H1 (cell line): ENCODE measurements at regions not wholly inside any gene's neighbourhood (a gene's known extent, or its start where the extent isn't known, plus 50 kb on each side); places are given as distances from the start of the nearest gene placed in this dataset.

Experiments
- BRCA1 ChIP-seq: IDR thresholded peaks from 2 replicates; pipeline ENCODE4 v1.6.1; 2012; ENCODE audit warnings: low read depth, low read length, improper control_type of control experiment
- CTCF ChIP-seq, 3 experiments: IDR thresholded peaks; 1 replicate in 2 of 3; 2 replicates in 1 of 3; pipeline versions ENCODE4 v1.5.1 to v1.6.1; 2011; ENCODE audit warnings: low read length in 3 of 3, mild to moderate bottlenecking in 3 of 3, inconsistent platforms in 2 of 3, low read depth in 1 of 3, moderate library complexity in 1 of 3; ENCODE audit not compliant: insufficient read depth in 1 of 3; ENCODE audit errors: control extremely low read depth in 1 of 3
- RNF2 ChIP-seq: fragments of 200-900, 300-1000 bp; sonication (generic); IDR thresholded peaks from 2 replicates; pipeline ENCODE4 v1.7.1; 2016; ENCODE audit warnings: borderline replicate concordance, low read depth, mild to moderate bottlenecking, antibody characterized with exemption, low read length; ENCODE audit not compliant: poor library complexity, severe bottlenecking; ENCODE audit errors: missing control alignments
- SIRT6 ChIP-seq: IDR thresholded peaks from one replicate; pipeline ENCODE4 v1.7.1; 2012; ENCODE audit warnings: low read length, inconsistent platforms
- SRF ChIP-seq: IDR thresholded peaks from 2 replicates; pipeline ENCODE4 v1.6.1; 2011; ENCODE audit warnings: mild to moderate bottlenecking, low read depth, low read length, moderate library complexity
- TAF7 ChIP-seq: optimal IDR thresholded peaks from 2 replicates; pipeline ENCODE3; 2011; ENCODE audit warnings: low read depth, mild to moderate bottlenecking, inconsistent platforms, low read length, moderate library complexity, borderline replicate concordance

- no peak for TF ChIP-seq CTCF (IDR thresholded peaks at IDR 0.05; ENCODE audit: control extremely low read depth in 1 of 3, insufficient read depth in 1 of 3, low read depth in 1 of 3, low read length in 3 of 3)
- no peak for TF ChIP-seq BRCA1
- TF ChIP-seq SRF: no peak
- TF ChIP-seq RNF2: no peak
- TF ChIP-seq TAF7: no peak
- TF ChIP-seq SIRT6: no peak
Observed at GRCh38 chr4:179478608-179479007, 2036.4 kb upstream of the AGA start (continued).
